A673 (cell line): ENCODE measurements at regions not wholly inside any gene's neighbourhood (a gene's known extent, or its start where the extent isn't known, plus 50 kb on each side); places are given as distances from the start of the nearest gene placed in this dataset.

Experiments used
- BruUV-seq: library from RNA; stranded (reverse); fragments of 400-500 nt; replicated peaks from 2 replicates; lab custom pipeline; 2021; lab: Mats Ljungman, UMichigan
- CTCF ChIA-PET: fragments of 300-600 bp; sonication (Branson Sonifier 250); formaldehyde crosslinking; loops from one replicate; lab custom pipeline; 2022; ENCODE audit warnings: antibody characterized with exemption; lab: Charles Lee
- POLR2A ChIA-PET: fragments of 300-600 bp; sonication (Branson Sonifier 250); formaldehyde crosslinking; loops from one replicate; lab custom pipeline; 2022; ENCODE audit warnings: antibody characterized with exemption; ENCODE audit not compliant: low non-redundant PET; lab: Charles Lee
- DNase-seq: peaks from one replicate; pipeline ENCODE4 v3.0.0-alpha.2; 2015; ENCODE audit warnings: low spot score
- H3K27ac ChIP-seq: fragments of 200-600 bp; sonication (generic); 2 replicates; pipeline ENCODE4 v1.5.1; 2016; ENCODE audit warnings: mixed run types, low read depth, mild to moderate bottlenecking, mixed read lengths, antibody characterized with exemption, low read length; ENCODE audit not compliant: poor library complexity, severe bottlenecking
- H3K27me3 ChIP-seq: fragments of 200-600 bp; sonication (generic); replicated peaks from 2 replicates; pipeline ENCODE4 v1.6.1; 2017; ENCODE audit warnings: mixed run types, low read depth, mild to moderate bottlenecking, mixed read lengths, antibody characterized with exemption, low read length; ENCODE audit not compliant: insufficient read depth, poor library complexity
- H3K36me3 ChIP-seq: fragments of 200-600 bp; sonication (generic); 2 replicates; pipeline ENCODE4 v1.6.1; 2016; ENCODE audit warnings: mixed run types, mild to moderate bottlenecking, mixed read lengths, antibody characterized with exemption, low read length; ENCODE audit not compliant: insufficient read depth, poor library complexity, severe bottlenecking
- H3K4me1 ChIP-seq: fragments of 200-600 bp; sonication (generic); 2 replicates; pipeline ENCODE4 v1.6.1; 2017; ENCODE audit warnings: mixed run types, mild to moderate bottlenecking, mixed read lengths, antibody characterized with exemption, low read length; ENCODE audit not compliant: insufficient read depth, poor library complexity, severe bottlenecking
- H3K4me3 ChIP-seq: fragments of 200-600 bp; sonication (generic); 2 replicates; pipeline ENCODE4 v1.5.1; 2016; ENCODE audit warnings: low read depth, mixed run types, mild to moderate bottlenecking, mixed read lengths, low read length; ENCODE audit not compliant: poor library complexity, severe bottlenecking
- H3K9me3 ChIP-seq: fragments of 200-600 bp; sonication (generic); 2 replicates; pipeline ENCODE4 v1.6.1; 2016; ENCODE audit warnings: mixed run types, low read depth, mild to moderate bottlenecking, mixed read lengths, antibody characterized with exemption, low read length; ENCODE audit not compliant: poor library complexity, severe bottlenecking
- EZH2 ChIP-seq: fragments of 200-600 bp; sonication (generic); IDR thresholded peaks from 2 replicates; pipeline ENCODE4 v1.6.1; 2017; ENCODE audit warnings: borderline replicate concordance, low read depth, mild to moderate bottlenecking, mixed read lengths, antibody characterized with exemption, low read length; ENCODE audit not compliant: poor library complexity, severe bottlenecking
- intact Hi-C: fragments of 100-400 bp; cut with micrococcal nuclease; formaldehyde crosslinking; loops from one replicate; pipeline ENCODE4 v1.10.0; 2022; ENCODE audit not compliant: unreplicated experiment
- TF ChIP-seq, protein P1 (sequence below): fragments of 300-800, 200-600 bp; sonication (generic); conservative IDR thresholded peaks from 2 replicates; pipeline ENCODE4 v1.5.1; 2017; ENCODE audit warnings: low read depth, mild to moderate bottlenecking, antibody characterized with exemption, low read length, moderate library complexity, mixed read lengths

DNA sequence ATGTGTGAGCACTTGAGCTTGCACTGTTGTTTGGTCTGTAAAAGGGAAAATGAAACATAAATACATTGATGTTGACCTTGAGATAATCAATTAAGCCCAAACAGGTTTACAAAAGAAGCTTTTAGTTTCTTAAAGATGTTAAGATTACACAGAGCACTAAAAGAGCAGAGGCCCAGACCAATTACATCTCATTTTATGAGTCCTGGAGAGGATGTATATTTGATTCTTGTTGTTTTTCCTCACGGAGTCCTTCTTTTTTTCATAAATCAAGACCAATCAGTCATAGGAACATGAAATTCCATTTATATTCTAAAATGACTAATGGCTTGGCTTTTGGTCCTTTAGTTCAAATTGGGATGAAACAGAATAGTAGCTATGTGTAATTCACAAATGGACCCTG, 249.7 kb upstream of the NPY start:
- intact Hi-C loops = no loop called here
- no peak for TF ChIP-seq EZH2
- TF ChIP-seq, protein P1, sequence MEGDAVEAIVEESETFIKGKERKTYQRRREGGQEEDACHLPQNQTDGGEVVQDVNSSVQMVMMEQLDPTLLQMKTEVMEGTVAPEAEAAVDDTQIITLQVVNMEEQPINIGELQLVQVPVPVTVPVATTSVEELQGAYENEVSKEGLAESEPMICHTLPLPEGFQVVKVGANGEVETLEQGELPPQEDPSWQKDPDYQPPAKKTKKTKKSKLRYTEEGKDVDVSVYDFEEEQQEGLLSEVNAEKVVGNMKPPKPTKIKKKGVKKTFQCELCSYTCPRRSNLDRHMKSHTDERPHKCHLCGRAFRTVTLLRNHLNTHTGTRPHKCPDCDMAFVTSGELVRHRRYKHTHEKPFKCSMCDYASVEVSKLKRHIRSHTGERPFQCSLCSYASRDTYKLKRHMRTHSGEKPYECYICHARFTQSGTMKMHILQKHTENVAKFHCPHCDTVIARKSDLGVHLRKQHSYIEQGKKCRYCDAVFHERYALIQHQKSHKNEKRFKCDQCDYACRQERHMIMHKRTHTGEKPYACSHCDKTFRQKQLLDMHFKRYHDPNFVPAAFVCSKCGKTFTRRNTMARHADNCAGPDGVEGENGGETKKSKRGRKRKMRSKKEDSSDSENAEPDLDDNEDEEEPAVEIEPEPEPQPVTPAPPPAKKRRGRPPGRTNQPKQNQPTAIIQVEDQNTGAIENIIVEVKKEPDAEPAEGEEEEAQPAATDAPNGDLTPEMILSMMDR = no peak
- Histone ChIP-seq H3K36me3 (no peaks in the 10 kb centered on the region), H3K9me3 (no peaks in the 10 kb centered on the region), H3K4me1 (peaks cover 8% of the 10 kb centered on the region), H3K4me3 (no peak overlapping the region), H3K27ac (no peak overlapping the region), H3K27me3 (no peaks in the 10 kb centered on the region)
- DNase-seq = no peak
- CTCF ChIA-PET = no interaction called here
- BruUV-seq = no TSS peak
- POLR2A ChIA-PET = no interaction called here

DNA sequence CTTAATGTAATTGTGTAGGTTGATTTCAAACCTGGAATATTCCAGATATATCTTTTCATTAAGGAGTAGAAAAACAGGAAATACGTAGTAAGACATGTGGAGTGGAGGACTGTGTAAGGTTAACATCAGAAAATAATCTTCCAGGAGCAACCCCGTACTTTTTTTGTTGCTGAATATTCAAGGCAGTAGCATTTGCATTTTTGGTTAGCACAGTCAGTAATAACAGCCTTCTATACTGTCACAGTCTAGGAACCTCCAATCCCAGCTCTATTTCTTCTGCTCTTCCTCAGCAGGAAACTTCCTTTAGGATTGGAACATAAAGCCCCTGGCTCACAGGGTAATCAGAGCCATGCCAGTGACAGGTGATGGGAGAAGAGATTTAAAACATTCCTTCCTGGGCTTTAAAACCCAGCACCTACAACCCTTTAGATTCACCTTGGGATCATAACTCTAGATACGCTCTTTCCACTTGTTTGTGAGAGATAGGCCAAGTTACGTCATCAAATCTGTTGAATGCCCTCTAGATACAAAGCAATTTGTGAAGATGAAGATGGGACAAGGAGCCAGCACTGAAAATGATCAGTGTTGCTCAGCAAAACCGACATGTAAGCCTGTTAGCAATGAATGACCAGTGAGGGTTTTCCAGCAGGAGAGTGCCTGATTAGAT, 248.5 kb upstream of the NPY start:
- Histone ChIP-seq H3K4me1 (peaks cover 8% of the 10 kb centered on the region), H3K4me3 (no peak overlapping the region), H3K9me3 (no peaks in the 10 kb centered on the region), H3K27ac (no peak overlapping the region), H3K27me3 (no peaks in the 10 kb centered on the region), H3K36me3 (no peaks in the 10 kb centered on the region)
- CTCF ChIA-PET = no interaction called here
- intact Hi-C loops = no loop called here
- BruUV-seq = no TSS peak
- TF ChIP-seq, protein P1 = no peak
- TF ChIP-seq EZH2 = no peak
- peak; percentile 29 for DNase-seq
- POLR2A ChIA-PET = no interaction called here

DNA sequence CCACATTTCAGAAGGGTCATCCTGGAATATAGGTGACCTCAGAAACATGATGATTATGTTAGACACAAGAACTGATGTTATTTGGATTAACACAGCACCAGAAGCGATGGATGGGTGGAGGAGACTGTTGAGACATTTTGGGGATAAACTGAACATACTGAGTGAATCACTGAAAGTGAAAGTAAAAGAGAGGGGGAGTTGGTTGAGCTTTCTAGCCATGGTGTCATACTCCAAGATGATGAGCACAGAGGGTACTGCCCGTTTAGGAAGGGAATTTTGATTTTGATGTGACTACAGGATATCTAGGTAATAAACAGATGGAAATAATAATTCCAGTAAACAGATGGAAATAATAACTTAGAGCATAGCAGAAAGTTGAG, 248.0 kb upstream of the NPY start:
- H3K9me3 ChIP-seq = no peaks in the 10 kb centered on the region
- no TSS peak for BruUV-seq
- DNase-seq = no peak
- no peak for TF ChIP-seq EZH2
- TF ChIP-seq, protein P1 = no peak
- peaks cover 8% of the 10 kb centered on the region for H3K4me1 ChIP-seq
- no peaks in the 10 kb centered on the region for H3K27me3 ChIP-seq
- H3K4me3 ChIP-seq = no peak overlapping the region
- intact Hi-C loops = no loop called here
- POLR2A ChIA-PET = no interaction called here
- H3K27ac ChIP-seq = no peak overlapping the region
- no peaks in the 10 kb centered on the region for H3K36me3 ChIP-seq
- CTCF ChIA-PET = no interaction called here
